HG03196 (cell line): ENCODE measurements at regions not wholly inside any gene's neighbourhood (a gene's known extent, or its start where the extent isn't known, plus 50 kb on each side); places are given as distances from the start of the nearest gene placed in this dataset.
"Not testable (repeated sequence)": the region's sequence is repeated elsewhere in the genome, so short reads cannot be mapped to it uniquely, and the experiment has no call there.

Experiments used
- ATAC-seq: cut with Tn5 transposase; IDR thresholded peaks from one replicate; pipeline ENCODE4 v1.9.1; 2021; ENCODE audit not compliant: unreplicated experiment

DNA sequence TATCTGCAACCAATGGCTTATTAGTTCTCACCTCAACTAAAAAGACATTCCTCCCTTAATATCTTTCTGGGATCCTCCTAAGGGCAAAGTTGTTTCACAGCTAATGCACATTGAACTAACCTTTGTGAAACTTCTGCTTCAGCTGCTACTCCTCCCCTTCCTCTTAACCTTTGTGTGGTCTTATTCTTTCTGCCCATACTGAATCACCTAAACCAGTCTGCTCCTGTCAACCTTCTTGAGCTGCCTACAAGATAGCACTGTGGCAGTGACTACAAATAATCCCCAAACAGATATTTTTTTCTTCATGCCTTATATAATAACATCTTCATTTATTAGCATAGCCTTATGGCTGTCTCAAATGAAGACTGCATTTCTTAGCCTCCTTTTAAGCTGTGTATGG, 1077.4 kb upstream of the ATXN7L3B start:
- ATAC-seq: no peak

DNA sequence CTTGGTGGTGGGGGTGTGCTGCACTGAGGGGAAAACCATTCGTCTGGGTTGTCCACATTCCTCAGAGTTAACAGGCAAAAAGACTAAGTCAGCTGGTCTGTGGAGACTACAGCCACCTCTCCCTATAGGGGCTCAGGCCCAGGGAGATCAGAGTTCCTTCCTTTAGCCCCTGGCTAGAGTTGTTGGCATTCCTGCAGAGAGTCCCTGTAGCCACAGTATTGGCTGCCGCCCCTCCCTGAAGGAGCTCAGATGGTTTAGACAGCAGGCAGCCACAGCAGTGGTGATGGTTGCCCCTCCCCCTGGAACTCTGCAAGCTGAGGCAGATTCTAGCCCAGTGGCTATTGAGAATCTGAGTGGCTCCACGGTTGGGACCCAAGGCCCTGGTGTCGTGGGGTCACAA, 1072.5 kb upstream of the ATXN7L3B start:
- no peak for ATAC-seq

DNA sequence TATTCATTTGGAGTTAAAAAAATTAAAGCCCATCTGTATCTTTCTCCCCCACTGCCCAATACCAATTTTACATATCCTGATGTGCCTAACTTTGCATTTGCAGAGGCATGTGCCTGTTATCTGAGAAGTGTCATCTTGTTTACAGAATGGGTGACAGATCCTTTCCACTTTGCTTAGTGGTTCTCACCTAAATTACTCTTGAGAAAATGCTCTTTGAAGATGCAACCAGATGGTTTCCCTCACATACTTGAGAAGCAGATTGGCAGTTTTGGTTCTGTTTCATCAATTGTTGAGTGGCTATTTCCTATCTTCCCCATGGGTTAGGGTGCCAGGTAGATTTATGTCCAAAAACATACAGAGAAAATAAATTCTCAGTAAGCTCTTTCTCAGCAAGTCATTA, 1051.4 kb upstream of the ATXN7L3B start:
- ATAC-seq: no peak

DNA sequence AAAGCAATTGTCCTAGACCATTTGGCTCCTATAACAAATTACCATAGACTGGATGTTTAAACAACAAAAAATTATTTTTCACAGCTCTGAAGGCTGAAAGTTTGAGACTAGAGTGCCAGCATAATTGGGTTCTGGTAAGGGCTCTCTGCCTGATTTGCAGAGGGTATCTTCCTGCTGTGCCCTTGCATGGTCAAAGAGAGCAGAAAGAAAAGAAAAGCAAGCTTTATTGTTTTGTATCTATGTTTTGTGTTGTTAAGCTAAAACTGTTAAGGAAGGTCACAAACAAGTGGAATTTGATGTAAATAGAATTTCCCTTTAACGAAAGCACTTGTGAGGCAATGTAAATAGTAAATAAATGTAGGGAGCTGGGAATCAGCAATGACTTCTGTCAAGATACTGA, 1031.0 kb upstream of the ATXN7L3B start:
- no peak for ATAC-seq

DNA sequence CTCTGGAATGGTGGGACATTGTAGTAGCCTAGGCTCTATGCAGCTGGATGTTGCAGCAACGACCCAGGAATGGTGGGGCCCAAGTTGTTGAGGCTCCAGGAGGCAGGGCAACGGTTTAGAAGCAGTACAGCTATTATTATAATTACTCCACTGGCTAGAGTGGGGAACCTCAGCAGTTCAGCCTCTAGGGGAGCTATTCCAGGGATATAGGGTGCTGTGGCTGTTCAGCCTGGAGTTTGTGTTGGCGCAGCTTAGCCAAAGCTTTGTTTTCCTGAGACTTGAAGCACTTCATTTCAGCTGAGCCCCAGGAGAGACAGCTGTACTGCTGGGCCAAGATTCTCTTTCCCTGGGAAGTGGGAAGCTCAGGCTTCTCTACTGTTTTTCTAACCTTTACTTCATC, 1023.0 kb upstream of the ATXN7L3B start:
- no peak for ATAC-seq

DNA sequence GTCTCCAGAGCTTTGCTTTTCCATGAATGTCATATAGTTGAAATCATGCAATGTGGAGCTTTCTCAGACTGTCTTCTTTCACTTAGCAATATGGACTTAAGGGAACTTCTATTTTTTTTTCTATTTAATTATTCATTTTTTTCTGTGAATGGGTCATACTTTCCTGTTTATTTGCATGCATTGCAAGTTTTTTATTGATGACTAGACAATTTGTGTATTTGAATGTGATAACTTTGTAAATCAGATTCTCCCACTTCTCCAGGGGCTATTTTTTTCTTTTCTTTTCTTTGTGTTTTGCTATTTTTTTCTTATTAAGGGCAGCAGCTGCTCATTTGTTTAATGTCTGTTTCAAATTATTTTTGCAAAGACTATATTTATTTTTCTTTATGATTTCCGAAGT, 1019.8 kb upstream of the ATXN7L3B start:
- ATAC-seq: no peak

DNA sequence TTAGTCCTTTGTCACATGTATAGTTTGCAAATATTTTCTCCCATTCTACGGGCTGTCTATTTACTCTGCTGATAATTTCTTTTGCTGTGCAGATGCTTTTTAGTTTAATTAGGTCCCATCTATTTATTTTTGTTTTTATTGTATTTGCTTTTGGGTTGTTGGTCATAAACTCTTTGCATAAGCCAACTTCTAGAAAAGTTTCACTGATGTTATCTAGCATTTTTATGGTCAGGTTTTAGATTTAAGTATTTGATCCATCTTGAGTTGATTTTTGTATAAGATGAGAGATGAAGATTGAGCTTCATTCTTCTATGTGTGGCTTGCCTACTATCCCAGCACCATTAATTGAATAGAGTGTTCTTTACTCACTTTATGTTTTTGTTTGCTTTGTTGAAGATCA, 1008.4 kb upstream of the ATXN7L3B start:
- no peak for ATAC-seq

DNA sequence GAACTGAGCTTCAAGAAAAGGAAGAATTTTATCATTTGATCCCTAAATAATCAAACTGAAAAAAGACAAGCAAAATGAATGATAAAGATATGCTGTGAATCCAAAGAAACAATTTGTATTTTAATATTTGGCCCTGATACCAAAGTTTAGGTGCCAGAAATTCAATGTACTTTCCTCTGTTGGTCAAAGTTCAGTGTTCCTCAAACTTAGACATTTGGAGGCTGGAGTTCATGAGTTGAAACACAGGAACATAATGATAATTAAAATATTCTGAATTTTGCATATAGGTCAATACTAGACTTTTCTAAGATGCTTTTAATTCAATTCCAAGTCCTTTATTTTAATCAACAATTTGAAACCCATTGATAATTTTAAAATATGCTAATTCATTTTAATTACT, 1007.7 kb upstream of the ATXN7L3B start:
- no peak for ATAC-seq

DNA sequence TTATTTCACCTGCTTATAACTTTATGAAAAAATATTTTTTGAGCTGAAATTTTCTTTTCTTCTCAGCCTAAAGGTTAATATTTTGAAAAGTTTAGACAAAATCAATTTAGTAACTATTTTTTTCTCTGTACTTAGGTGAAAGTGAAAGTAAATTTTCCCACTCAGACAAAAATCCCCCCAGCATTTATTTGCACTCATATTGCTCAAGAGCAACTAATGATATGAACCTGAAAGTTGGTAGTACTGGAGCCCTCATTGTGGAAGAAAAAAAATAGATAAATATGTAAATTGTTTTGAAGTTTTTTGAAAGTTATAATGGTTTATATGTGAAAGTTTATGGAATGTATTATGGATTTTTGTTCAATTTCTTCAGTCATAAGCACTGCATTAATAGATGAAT, 1005.9 kb upstream of the ATXN7L3B start:
- ATAC-seq: no peak

DNA sequence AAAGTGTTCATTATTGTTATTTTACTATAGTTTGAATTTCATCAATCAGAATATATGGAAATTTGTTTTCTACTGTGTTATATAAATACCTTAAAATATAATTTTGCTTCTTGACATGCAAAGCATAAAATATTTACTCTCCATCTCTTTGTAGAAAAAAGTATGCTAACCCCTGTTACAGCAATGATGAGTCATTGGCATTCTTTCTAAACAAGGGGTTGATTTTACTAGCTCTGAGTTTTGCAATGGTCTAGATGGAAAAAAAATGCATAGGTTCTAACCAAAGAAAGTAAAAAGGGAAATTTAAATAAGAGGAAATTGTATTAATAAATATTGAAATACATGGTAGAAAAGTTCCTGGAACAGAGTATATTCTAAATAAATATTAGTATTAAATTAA, 990.2 kb upstream of the ATXN7L3B start:
- no peak for ATAC-seq

DNA sequence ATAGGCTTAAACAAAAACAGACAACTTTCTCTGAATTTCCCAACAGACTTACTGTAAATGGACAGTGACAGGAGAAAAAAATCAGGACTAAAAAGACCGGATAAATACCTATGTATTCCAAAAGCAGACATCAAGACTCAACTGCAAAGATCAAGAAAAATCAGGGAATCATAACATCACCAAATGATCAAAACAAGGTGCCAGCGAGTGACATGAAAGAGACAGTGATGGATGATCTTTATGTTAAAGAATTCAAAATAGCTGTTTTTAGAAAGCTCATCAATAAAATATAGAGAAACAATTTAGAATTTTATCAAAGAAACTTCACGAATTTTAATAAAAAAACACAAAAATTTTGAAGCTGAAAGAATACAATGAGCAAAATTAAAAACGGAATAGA, 952.5 kb upstream of the ATXN7L3B start:
- no peak for ATAC-seq

DNA sequence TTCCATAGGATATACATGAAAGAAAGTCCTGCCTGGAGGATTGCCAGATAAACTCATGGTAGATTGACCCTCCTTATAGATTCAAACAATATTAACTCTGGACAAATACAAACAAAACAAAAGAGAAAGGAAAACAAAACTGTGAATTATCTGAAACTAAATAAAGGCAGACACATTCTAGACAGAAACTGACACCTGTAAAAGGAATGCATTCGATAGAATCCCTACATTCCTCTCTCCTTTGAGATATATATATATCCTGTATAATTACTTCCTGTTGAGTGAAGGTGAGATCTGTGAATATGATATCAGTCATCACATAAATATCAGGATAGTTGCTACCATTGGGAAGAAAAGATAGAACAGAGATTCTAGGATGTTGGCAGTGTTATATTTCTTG, 948.4 kb upstream of the ATXN7L3B start:
- ATAC-seq: no peak

DNA sequence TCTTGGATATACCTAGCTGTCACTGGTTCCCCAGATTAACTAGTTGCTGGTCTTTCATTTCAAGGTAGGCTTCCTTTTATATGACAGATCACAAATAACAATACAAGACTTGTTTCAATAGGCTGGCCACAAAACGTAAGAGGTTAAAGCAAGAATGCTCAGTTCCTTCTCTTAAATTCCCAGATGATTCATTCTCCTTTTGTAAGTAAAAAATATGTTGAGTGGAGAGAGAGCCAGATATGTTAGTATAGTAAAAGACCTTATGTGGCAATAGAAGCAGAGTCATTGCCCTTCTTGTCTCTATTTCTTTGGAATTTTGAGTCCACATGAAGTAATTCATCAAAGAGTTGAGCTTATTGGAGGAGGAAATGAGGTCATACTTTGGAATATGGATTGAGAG, 939.0 kb upstream of the ATXN7L3B start:
- no peak for ATAC-seq

DNA sequence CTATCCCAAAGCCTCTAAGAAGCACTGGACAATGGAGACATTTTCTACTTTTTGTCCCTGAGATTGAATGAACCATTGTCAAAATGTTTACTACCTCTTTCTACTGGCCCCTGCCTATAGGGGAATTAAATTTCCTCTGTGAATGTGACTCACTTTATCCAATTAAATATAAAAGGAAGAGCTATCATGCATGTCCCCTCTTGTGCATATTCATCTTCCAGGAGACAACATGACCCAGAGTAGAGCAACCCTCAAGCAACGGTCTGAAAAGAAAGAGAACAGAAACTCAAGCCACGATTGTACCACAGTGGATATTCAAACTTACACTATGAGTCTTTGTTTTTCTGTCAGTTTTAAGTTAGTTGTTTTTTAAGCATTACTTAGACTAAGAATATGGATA, 938.4 kb upstream of the ATXN7L3B start:
- no peak for ATAC-seq

DNA sequence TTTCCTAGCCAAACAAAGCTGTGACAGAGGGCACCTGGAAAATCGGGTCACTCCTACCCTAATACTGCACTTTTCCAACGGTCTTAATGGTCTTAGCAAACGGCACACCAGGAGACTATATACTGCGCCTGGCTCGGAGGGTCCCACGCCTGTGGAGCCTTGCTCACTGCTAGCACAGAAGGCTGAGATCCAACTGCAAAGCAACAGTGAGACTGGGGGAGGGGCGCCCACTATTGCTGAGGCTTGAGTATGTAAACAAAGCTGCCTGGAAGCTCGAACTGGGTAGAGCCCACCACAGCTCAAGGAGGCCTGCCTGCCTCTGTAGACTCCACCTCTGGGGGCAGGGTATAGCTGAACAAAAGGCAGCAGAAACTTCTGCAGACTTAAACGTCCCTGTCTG, 931.7 kb upstream of the ATXN7L3B start:
- ATAC-seq: not testable (repeated sequence)

DNA sequence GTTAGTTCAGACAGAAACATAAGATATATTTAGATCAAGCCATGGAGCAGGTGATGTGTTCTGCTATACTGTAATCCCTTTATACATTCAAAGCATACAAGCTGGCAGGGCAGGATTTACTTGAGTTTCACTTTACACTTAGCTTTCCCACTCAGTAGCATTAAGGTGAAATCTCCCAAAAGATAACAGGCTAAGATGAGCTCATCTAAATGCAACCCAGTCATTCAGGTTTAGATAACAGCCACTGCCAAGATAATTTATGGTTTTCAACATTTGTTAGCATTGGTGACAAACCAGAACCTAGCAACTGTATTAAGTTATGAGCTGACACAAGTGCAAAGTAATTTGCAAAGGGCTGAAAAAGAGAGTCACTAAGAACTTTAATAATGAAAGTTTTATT, 925.1 kb upstream of the ATXN7L3B start:
- no peak for ATAC-seq

DNA sequence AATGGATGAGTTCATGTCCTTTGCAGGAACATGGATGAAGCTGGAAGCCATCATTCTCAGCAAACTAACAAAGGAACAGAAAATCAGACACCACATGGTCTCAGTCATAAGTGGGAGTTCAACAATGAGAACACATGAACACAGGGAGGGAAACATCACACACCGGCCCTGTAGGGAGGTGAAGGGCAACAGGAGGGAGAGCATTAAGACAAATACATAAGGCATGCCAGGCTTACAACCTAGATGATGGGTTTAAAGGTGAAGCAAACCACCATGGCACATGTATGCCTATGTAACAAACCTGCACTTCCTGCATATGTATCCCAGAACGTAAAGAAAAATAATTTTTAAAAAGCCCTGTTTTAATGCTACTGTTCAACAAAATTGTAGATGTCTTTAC, 914.2 kb upstream of the ATXN7L3B start:
- no peak for ATAC-seq

DNA sequence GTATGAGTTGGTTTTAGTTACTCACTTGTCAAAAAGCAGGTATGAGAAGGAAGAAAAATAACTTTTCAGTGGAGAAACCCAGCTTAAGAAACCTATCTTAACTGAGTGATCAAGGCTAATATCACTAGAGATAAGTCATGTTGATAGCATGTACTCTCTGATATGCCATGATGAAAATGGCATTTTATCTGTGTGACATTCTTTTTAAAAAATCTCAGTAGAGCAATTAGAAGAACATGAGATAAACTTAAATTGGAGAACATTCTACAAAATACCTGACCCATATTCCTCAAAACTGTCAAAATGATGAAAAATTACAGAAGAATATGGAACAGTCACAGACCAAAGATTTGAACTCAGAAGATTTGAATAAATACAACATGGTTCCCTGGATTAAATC, 912.4 kb upstream of the ATXN7L3B start:
- no peak for ATAC-seq

DNA sequence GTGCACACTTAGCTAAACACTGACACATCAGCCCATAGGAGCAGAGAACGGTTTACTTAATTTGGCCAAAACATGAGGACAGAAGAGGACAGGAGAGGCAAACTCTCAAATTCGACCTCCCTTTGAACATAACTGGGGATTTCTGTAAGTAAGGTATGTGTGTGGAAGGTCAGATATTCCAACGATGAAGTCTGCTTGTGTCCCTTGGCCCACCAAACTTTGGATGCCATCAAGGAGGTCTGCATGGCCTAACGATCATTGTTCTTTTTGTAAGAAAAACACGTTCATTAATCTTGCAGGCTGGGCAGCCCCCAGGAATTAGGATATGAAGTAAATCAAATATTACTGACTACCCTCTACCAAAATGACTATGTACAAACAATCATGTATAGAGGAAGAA, 908.5 kb upstream of the ATXN7L3B start:
- ATAC-seq: no peak

DNA sequence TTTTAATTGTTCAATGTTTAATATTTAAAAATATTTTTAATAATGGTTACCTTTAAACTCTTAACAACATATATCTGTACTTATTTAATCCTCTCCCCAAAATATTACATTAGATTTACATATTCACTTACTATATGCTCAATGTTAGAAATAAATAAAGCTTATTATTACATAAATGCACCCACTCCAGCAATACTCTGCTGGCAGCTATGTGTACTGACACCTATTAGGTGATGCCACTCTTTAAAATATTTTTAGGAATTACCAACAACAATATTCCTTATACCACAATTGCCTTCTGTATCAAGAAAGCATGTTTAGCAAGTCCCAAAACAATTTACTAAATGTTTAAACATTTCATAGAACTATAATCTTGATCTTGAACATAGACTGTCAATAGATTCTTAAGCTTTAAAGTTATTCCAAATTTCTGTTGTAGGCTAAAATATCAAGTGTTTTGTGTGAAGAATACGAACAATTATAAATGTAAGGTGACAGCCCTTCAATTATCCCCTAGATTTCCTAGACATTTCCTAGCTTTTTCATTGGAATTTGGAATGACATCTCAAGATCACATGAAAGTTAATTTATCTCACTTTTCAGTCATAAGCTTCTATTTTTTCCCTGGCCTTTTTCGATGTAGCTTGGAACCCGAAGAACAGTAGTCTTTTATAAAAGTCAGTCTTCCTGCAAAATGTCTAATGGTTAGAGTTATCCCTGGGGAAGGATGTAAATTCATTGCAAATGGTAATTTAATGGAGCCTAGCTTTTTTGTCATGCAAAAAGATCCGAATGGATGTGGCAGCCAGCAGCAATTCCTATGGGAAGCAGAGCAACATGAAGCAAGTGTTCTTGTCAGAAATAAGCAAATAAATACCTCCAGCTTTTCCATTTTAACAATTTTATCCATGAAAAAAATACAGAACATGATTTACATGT, 907.5 kb upstream of the ATXN7L3B start:
- ATAC-seq: no peak

DNA sequence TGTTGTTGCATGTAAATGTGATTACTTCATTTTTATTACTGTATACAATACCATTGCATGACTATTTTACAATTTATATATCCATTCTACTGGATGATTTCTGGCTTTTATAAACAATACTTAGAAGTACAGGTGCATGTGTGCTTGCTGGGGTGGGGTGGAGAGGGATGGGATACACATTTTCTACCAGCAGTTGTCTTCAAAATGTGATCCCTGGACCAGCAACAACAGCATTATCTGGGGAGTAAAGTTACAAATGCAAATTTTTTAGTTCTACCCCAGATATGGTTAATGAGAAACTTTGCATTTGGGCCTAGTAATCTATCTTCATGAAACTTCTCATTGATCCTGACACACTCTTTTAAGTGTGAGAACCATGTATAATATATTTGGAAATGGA, 905.4 kb upstream of the ATXN7L3B start:
- no peak for ATAC-seq

DNA sequence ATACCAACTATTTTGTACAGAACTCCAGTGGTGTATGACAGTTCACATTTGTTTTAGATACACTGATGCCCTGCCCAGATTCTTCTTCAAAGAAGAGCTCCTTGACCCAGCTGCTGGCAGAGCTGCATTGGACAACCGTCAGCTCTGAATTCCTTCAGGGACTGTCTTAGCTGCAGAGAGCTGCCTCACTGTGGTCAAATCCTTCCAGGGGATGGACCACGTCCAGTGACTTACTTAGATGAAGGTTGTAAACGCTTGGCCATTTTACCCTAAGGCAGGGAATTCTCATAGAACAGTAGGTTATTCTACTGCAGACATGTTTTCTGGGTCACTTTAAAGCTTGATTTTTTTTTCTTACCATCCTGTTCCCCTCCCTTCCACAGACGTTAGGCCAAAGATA, 905.0 kb upstream of the ATXN7L3B start:
- no peak for ATAC-seq

DNA sequence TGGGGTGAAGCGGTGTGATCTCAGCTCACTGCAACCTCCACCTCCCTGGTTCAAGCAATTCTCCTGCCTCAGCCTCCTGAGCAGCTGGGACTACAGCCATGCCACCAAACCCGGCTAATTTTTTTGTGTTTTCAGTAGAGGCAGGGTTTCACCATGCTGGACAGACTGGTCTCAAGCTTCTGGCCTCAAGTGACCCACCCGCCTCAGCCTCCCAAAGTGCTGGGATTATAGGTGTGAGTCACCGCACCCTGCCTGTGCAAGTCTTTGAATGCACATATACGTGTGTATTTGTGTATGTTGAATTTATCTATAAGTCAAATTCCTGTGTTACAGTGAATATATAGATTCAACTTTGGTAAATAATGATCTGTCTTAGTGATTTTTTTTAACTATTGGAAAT, 898.2 kb upstream of the ATXN7L3B start:
- ATAC-seq: not testable (repeated sequence)
